Adrenal gland (tissue), 5 donors: ENCODE measurements at regions not wholly inside any gene's neighbourhood (a gene's known extent, or its start where the extent isn't known, plus 50 kb on each side); places are given as distances from the start of the nearest gene placed in this dataset.
"Not testable (repeated sequence)": the region's sequence is repeated elsewhere in the genome, so short reads cannot be mapped to it uniquely, and the experiment has no call there.

Source experiments
- CTCF ChIP-seq, 6 experiments: fragments of 450-650 bp in 4 of 6; fragments of 200-600 bp in 2 of 6; sonication (generic) in 1 of 6; IDR thresholded peaks; 1 replicate in 5 of 6; 2 replicates in 1 of 6; pipeline versions ENCODE4 v1.5.1 to v1.8.0; 2016 to 2021; ENCODE audit warnings: antibody characterized with exemption in 6 of 6, mild to moderate bottlenecking in 2 of 6, moderate library complexity in 1 of 6
- POLR2A ChIP-seq, 2 donors: fragments of 450-650 bp; IDR thresholded peaks; one replicate each; pipeline ENCODE4 v1.6.1; 2017; ENCODE audit warnings: antibody characterized with exemption in 2 of 2, mild to moderate bottlenecking in 2 of 2, moderate library complexity in 1 of 2
- donor health status: DM: no; HTN: no; CAD: no.

GRCh38 chr21:13963259-13963658 is 247.5 kb downstream of the LIPI start:
- TF ChIP-seq POLR2A, CTCF (IDR thresholded peaks at IDR 0.05): not testable (repeated sequence)
